MCF 10A (cell line): ENCODE measurements at regions not wholly inside any gene's neighbourhood (a gene's known extent, or its start where the extent isn't known, plus 50 kb on each side); places are given as distances from the start of the nearest gene placed in this dataset.

Experiments used
- BruUV-seq: library from RNA; stranded (reverse); fragments of 400-500 nt; replicated peaks from 2 replicates; lab custom pipeline; 2021; lab: Mats Ljungman, UMichigan
- CTCF ChIA-PET: fragments of 300-600 bp; sonication (Branson Sonifier 250); formaldehyde crosslinking; extraction: SDS; loops from one replicate; lab custom pipeline; 2021; ENCODE audit warnings: antibody characterized with exemption, inconsistent platforms; lab: Yijun Ruan, JAX
- POLR2A ChIA-PET: fragments of 300-600, 350-650 bp; sonication (Branson Sonifier 250); formaldehyde crosslinking; extraction: SDS; loops from one replicate; lab custom pipeline; 2020; ENCODE audit warnings: antibody characterized with exemption, inconsistent platforms; lab: Yijun Ruan, JAX
- DNase-seq: peaks from one replicate; pipeline ENCODE4 v3.0.0-alpha.2; 2018; ENCODE audit not compliant: unreplicated experiment
- H3K27ac Mint-ChIP-seq: one replicate; pipeline ENCODE4 v1.8.0; 2022; ENCODE audit warnings: mild to moderate bottlenecking, low read depth, mixed read lengths; ENCODE audit not compliant: unreplicated experiment
- H3K27me3 Mint-ChIP-seq: one replicate; pipeline ENCODE4 v1.8.0; 2022; ENCODE audit warnings: mixed read lengths; ENCODE audit not compliant: insufficient read depth, unreplicated experiment
- H3K36me3 Mint-ChIP-seq: one replicate; pipeline ENCODE4 v1.8.0; 2022; ENCODE audit warnings: mild to moderate bottlenecking, moderate library complexity, mixed read lengths; ENCODE audit not compliant: insufficient read depth, unreplicated experiment
- H3K4me1 Mint-ChIP-seq: one replicate; pipeline ENCODE4 v1.8.0; 2022; ENCODE audit warnings: mixed read lengths; ENCODE audit not compliant: insufficient read depth, unreplicated experiment
- H3K4me3 Mint-ChIP-seq: one replicate; pipeline ENCODE4 v1.8.0; 2022; ENCODE audit warnings: mild to moderate bottlenecking, moderate library complexity, mixed read lengths; ENCODE audit not compliant: unreplicated experiment
- H3K9me3 Mint-ChIP-seq: one replicate; pipeline ENCODE4 v1.8.0; 2022; ENCODE audit warnings: mixed read lengths; ENCODE audit not compliant: unreplicated experiment
- CTCF ChIP-seq: fragments of 200-600 bp; IDR thresholded peaks from one replicate; pipeline ENCODE4 v1.8.0; 2022; ENCODE audit warnings: antibody characterized with exemption, mild to moderate bottlenecking; ENCODE audit not compliant: unreplicated experiment
- intact Hi-C: fragments of 100-400 bp; cut with micrococcal nuclease; formaldehyde crosslinking; loops from 2 replicates; pipeline ENCODE4 v1.14.1; 2022

DNA sequence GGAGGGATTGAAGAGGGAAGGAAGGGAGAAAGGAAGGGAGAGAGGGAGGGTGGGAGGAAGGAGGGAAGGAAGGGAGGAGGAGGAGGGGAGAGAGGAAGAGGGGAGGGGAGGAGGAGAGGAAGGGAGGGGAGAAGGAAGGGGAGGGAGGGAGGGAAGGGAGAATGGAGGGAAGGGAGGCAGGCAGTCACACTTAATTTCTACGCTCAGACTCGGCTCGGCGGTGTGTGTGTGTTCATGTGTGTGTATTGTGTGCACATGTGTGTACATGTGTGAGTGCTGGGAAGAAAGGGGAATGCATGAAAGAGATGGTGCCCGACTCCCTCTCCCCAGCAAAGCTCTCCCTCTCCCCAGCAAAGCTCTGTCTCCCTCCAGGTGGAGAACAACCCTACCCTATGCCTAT lies 79.1 kb upstream of the AFDN start:
- ChIA-PET CTCF (no interaction called here), POLR2A (no interaction called here)
- no peak for TF ChIP-seq CTCF
- H3K9me3 Mint-ChIP-seq: no peaks in the 10 kb centered on the region
- intact Hi-C loops: no loop called here
- H3K4me3 Mint-ChIP-seq: no peak overlapping the region
- no TSS peak for BruUV-seq
- H3K36me3 Mint-ChIP-seq: no peaks in the 10 kb centered on the region
- no peak overlapping the region for H3K27ac Mint-ChIP-seq
- peaks cover 73% of the 10 kb centered on the region for H3K27me3 Mint-ChIP-seq
- no peak for DNase-seq
- no peaks in the 10 kb centered on the region for H3K4me1 Mint-ChIP-seq

- H3K27ac Mint-ChIP-seq: no peak overlapping the region
- TF ChIP-seq CTCF: no peak
- CTCF ChIA-PET: no interaction called here
- POLR2A ChIA-PET: no interaction called here
- no peaks in the 10 kb centered on the region for H3K9me3 Mint-ChIP-seq
- intact Hi-C loops: no loop called here
- DNase-seq: no peak
- H3K36me3 Mint-ChIP-seq: no peaks in the 10 kb centered on the region
- no TSS peak for BruUV-seq
- H3K4me3 Mint-ChIP-seq: no peak overlapping the region
- no peaks in the 10 kb centered on the region for H3K4me1 Mint-ChIP-seq
- peaks cover 70% of the 10 kb centered on the region for H3K27me3 Mint-ChIP-seq
These were observed 78.7 kb upstream of the AFDN start for GRCh38 chr6:167748046-167748445.

DNA sequence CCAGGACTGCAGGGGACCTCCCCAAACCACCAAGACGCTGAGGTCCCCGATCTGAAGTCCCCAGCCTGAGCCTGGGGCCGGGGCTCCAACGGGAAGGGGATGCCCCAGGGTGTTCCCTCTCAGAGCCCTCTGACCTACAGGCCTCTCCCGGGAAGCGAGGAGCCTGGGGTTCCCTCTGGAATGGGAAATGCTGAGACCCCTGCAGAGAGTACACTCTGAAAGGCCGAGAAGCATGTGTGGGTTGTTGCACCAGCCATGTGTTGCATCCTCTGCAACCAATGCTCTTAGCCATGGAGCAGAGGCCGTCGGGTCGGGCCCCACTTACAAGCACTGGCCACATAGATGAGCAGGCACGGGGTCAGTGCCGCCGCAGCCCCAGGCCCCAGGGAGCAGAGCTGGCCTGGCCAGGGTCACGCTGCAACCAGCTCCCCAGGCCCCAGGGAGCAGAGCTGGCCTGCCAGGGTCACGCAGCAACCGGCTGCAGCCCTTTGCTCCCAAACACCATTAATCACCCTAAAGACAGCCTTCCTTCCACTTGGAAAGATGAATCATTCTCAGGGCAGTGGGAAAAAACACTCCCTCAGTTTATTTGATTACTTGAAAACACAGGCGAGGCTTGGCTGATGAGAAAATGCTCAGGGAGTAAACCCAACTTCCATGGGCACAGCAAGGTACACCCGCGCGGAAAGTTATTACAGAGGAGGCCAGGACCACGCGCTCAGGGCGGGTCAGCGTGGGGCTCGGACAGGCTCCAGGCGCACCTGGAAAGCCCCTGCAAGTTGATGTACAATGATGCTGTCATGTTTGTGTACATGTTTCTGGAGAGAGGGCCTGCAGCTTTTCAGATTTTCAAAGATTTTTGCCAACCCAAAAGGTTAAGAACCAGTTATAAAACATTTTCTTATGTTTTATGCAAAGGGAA lies 78.0 kb upstream of the AFDN start:
- H3K4me3 Mint-ChIP-seq: no peak overlapping the region
- intact Hi-C loops: no loop called here
- no peak for TF ChIP-seq CTCF
- H3K4me1 Mint-ChIP-seq: no peaks in the 10 kb centered on the region
- BruUV-seq: no TSS peak
- H3K36me3 Mint-ChIP-seq: no peaks in the 10 kb centered on the region
- no peaks in the 10 kb centered on the region for H3K9me3 Mint-ChIP-seq
- ChIA-PET POLR2A (no interaction called here), CTCF (no interaction called here)
- peaks cover 68% of the 10 kb centered on the region for H3K27me3 Mint-ChIP-seq
- no peak overlapping the region for H3K27ac Mint-ChIP-seq
- no peak for DNase-seq

GRCh38 chr6:167750956-167751358 lies 75.8 kb upstream of the AFDN start:
- POLR2A ChIA-PET: no interaction called here
- Mint-ChIP-seq H3K36me3 (no peaks in the 10 kb centered on the region), H3K4me3 (no peak overlapping the region), H3K9me3 (no peaks in the 10 kb centered on the region), H3K4me1 (no peaks in the 10 kb centered on the region), H3K27ac (no peak overlapping the region), H3K27me3 (peaks cover 58% of the 10 kb centered on the region)
- BruUV-seq: no TSS peak
- intact Hi-C loops: no loop called here
- CTCF ChIA-PET: interaction anchor here (0.6 kb wide), 1 partner anchor 950 kb away, joined by 3 read pairs; no protein-coding TSS in a partner anchor
- no peak for TF ChIP-seq CTCF
- DNase-seq: no peak
